RCC 7860 (cell line): ENCODE measurements at regions not wholly inside any gene's neighbourhood (a gene's known extent, or its start where the extent isn't known, plus 50 kb on each side); places are given as distances from the start of the nearest gene placed in this dataset.
"Not testable (repeated sequence)": the region's sequence is repeated elsewhere in the genome, so short reads cannot be mapped to it uniquely, and the experiment has no call there.

Experiments
- DNase-seq: peaks from one replicate; pipeline ENCODE4 v3.0.0-alpha.2; 2015; ENCODE audit warnings: low spot score
- FAIRE-seq: peaks from 2 replicates; lab custom pipeline; 2012; peaks lifted over from hg19 to GRCh38; lab: Jason Lieb, UNC

- FAIRE-seq (no peak), DNase-seq (no peak)
Measured at GRCh38 chr2:75328156-75328555, 128.8 kb upstream of the TACR1 start.

DNA sequence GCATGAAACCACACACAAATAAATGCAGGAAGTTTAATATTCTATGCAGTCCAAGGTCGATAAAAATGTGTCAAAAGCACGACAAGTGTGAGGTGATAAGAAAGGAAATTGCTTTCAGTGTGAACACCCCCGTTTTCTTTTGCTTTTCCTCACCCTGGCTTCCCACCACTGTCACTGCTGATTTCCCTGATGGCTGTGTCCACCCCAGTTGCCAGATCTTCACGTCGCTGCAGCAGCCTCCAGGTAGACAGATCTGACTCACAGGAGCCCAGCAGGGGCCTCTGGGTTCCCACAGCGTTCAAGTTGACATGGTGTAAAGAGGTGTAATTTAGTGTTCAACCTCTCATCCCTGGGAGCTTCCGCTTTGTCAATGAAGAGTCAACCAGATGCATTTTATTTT lies 128.0 kb upstream of the TACR1 start:
- FAIRE-seq = no peak
- DNase-seq = no peak

GRCh38 chr2:75326645-75327044 lies 127.3 kb upstream of the TACR1 start:
- no peak for DNase-seq
- FAIRE-seq = no peak

- DNase-seq = no peak
- no peak for FAIRE-seq
Measured at GRCh38 chr2:75325594-75325993, 126.3 kb upstream of the TACR1 start.

GRCh38 chr2:75324861-75325284 lies 125.6 kb upstream of the TACR1 start:
- DNase-seq (no peak), FAIRE-seq (no peak)

- peak; percentile 19 for DNase-seq
- no peak for FAIRE-seq
Measured at GRCh38 chr2:75324141-75324540, 124.8 kb upstream of the TACR1 start.

- FAIRE-seq (no peak), DNase-seq (no peak)
Measured at GRCh38 chr2:75321599-75321922, 122.2 kb upstream of the TACR1 start.

GRCh38 chr2:75320898-75321598 lies 121.7 kb upstream of the TACR1 start:
- DNase-seq (no peak), FAIRE-seq (no peak)

DNA sequence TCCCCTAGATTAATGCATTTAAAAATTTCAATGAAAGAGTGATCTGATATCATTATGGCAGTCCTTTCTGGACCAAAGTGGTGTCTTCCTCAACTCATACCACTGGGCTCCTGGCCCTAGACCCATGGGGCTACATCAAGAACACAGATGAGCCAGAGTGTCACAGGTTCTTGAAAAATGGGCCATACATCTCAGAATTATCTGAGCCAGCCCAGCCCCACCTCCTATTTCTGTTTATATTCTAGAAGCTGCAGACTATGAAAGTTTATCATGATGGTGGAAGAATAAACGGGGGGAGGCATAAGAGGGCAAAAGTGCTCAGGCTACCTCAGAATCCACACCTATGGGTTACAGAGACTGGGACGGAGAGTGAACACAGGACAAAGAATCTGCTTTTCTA lies 120.6 kb upstream of the TACR1 start:
- FAIRE-seq (no peak), DNase-seq (no peak)

- DNase-seq = no peak
- FAIRE-seq = no peak
Measured at GRCh38 chr2:75317802-75318201, 118.5 kb upstream of the TACR1 start.

GRCh38 chr2:75317316-75317715 lies 118.0 kb upstream of the TACR1 start:
- FAIRE-seq (no peak), DNase-seq (no peak)

GRCh38 chr2:75315436-75315835 lies 116.1 kb upstream of the TACR1 start:
- DNase-seq (no peak), FAIRE-seq (no peak)

GRCh38 chr2:75311993-75312392 lies 112.7 kb upstream of the TACR1 start:
- no peak for FAIRE-seq

DNA sequence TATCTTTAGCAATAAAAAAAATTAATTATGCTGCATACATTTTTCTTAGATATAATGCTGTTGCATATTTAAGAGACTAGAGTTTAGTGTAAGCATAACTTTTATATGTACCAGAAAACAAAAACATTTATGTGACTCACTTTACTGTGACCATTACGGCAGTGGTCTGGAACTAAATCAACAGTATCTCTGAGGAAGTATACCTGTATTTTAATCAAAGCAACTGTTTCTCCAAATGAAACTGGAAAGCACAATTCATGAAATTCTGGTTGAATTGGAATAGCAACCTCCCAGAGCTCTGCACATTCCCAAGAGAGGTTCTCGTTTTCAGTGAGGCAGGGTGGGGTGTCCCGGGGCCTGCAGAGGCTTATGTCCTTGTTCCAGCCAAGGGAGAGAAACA lies 112.2 kb upstream of the TACR1 start:
- DNase-seq (no peak), FAIRE-seq (no peak)

More at GRCh38 chr2:75311993-75312392, 112.7 kb upstream of the TACR1 start:
- DNase-seq = no peak

DNA sequence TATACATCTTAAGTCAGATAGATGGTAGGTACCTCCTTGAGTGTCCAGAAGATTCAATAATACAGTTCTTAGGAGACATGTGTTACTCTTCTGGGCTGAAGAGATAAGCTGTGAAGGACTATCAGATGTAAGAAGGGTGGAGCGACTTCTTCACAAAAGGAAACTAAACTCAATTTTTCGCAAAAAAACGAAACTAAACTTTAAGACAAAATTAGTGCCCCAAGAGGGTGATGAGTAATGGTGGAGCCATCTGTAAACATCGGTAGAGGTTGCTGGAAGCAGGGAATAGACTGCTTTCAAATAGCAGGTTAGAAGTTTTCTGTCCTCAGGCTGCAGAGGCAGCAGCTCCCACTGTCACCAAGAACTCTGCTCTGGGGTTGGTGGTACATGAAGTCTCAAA lies 111.6 kb upstream of the TACR1 start:
- FAIRE-seq (no peak), DNase-seq (no peak)

DNA sequence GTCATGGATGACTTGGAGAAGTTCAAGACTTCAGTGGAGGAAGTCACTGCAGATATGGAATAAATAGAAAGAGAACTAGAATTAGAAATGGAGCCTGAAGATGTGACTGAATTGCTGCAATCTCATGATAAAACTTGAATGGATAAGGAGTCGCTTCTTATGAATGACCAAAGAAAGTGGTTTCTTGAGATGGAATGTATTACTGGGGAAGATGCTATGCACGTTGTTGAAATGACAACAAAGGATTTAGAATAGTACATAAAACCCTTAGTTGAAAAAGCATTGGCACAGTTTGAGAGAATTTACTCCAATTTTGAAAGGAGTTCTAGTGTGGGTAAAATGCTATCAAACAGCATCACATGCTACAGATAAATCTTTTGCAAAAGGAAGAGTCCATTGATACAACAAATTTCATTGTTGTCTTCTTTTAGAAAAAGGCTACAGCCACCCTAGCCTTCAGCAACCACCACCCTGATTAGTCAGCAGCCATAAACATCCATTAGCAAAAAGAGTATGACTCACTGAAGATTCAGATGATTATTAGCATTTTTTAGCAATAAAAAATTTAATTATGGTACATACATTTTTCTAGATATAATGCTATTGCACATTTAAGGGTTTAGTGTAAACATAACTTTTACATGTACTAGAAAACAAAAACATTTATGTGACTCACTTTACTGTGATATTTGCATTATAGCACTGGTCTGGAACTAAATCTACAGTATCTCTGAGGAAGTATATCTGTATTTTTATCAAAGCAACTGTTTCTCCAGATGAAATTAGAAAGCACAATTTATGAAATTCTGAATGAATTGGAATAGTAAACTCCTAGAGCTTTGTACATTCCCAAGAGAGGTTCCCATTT lies 110.5 kb upstream of the TACR1 start:
- no peak for FAIRE-seq
- DNase-seq = no peak

DNA sequence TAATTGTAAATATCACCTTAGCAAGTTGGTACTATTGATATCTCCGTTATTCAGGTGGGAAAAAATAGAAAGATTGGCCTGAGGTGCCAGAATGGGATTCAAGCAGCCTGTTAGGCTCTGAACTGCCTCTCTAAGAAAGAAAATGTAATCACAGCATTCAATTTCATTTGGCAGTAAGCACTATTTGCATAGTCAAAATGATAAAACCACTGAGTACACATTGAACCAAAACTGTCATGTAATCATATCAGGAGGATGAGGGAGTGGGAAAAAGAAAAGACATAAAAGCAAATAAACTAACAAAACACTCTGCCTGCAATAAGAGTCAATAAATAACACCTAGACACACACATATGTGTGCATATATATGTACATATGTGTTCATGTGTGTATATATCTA lies 103.9 kb upstream of the TACR1 start:
- DNase-seq (no peak), FAIRE-seq (no peak)

GRCh38 chr2:75294362-75294761 lies 95.0 kb upstream of the TACR1 start:
- no peak for DNase-seq

GRCh38 chr2:75292826-75293225 lies 93.5 kb upstream of the TACR1 start:
- peak; percentile 46 for DNase-seq
- FAIRE-seq = peak; percentile 51

More at GRCh38 chr2:75294362-75294761, 95.0 kb upstream of the TACR1 start:
- FAIRE-seq = no peak

DNA sequence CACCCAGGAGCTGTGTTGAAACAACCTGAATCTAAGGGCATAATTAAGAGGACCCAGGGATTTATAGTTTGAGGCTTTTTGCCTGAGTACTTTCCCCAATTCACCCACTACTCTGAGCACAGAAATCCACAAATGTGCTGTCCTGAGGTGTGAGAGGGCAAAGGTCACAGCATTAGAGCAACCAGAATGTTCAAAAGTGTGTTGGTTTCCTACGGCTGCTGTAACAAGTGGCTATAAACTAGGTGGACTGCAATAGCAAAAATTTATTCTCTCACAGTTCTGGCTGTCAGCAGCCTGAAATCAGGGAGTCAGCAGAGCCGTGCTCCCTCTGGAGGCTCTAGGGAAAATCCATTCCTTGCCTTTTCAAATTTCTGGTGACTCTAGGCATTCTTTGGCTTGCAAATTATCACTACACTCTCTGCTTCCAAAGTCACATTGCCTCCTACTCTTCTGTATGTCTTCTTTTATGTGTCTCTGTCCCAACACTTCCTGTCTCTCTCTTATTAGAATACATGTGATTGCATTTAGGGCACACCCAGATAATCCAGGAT lies 91.4 kb upstream of the TACR1 start:
- DNase-seq = no peak
- FAIRE-seq = no peak

DNA sequence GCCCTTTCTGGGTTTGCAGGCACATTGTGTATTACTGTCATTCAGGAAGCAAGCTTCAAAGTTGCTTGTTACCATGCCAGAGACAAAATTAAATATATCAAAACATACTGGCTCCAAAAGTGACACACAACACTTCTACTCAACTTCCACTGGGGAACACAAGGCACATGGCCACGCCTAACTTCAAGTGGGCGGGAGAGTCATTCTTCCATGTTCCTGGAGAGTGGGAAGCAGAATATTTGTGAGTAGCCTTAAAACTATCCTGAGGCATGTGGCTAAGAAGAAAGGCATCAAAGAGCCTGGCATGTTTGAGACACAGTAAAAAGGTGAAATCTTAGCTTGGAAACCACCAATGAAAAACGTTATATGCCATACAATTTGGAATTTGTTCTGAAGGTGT lies 90.5 kb upstream of the TACR1 start:
- FAIRE-seq = no peak
- no peak for DNase-seq

DNA sequence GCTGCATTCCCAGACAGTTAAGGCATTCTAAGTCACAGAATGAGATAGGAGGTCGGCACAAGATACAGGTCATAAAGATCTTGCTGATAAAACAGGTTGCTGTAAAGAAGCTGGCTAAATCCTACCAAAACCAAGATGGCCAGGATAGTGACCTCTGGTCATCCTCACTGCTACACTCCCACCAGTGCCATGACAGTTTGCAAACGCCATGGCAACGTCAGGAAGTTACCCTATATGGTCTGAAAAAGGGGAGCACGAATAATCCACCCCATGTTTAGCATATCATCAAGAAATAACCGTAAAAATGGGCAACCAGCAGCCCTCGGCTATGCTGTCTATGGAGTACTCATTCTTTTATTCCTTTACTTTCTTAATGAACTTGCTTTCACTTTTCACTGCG lies 89.9 kb upstream of the TACR1 start:
- not testable (repeated sequence) for FAIRE-seq, DNase-seq
